ENCODE measurements at regions not wholly inside any gene's neighbourhood (a gene's known extent, or its start where the extent isn't known, plus 50 kb on each side); places are given as distances from the start of the nearest gene placed in this dataset.

- TF ChIP-seq FOXM1 (IDR thresholded peaks at IDR 0.05; ENCODE audit: borderline replicate concordance, low read depth): no peak
- no peak for TF ChIP-seq EGR1 (IDR thresholded peaks at IDR 0.05)
- TF ChIP-seq TAF1 (IDR thresholded peaks at IDR 0.05; ENCODE audit: low read depth): no peak
- no peak for TF ChIP-seq REST (IDR thresholded peaks at IDR 0.05; ENCODE audit: low read depth)
- TF ChIP-seq USF1 (IDR thresholded peaks at IDR 0.05): no peak
- no peak for TF ChIP-seq YY1 (IDR thresholded peaks at IDR 0.05; ENCODE audit: low read depth)
- no peak for TF ChIP-seq MAX (IDR thresholded peaks at IDR 0.05)
- TF ChIP-seq ZBTB7A (IDR thresholded peaks at IDR 0.05; ENCODE audit: low read depth): no peak
- no peak for TF ChIP-seq EP300 (IDR thresholded peaks at IDR 0.05; ENCODE audit: borderline replicate concordance)
- no peak for TF ChIP-seq NFIC (IDR thresholded peaks at IDR 0.05)
- TF ChIP-seq TEAD4 (IDR thresholded peaks at IDR 0.05): no peak
These were observed 585.9 kb upstream of the ID2 start for GRCh38 chr2:8095978-8096377.
